ENCODE measurements at regions not wholly inside any gene's neighbourhood (a gene's known extent, or its start where the extent isn't known, plus 50 kb on each side); places are given as distances from the start of the nearest gene placed in this dataset.

DNA sequence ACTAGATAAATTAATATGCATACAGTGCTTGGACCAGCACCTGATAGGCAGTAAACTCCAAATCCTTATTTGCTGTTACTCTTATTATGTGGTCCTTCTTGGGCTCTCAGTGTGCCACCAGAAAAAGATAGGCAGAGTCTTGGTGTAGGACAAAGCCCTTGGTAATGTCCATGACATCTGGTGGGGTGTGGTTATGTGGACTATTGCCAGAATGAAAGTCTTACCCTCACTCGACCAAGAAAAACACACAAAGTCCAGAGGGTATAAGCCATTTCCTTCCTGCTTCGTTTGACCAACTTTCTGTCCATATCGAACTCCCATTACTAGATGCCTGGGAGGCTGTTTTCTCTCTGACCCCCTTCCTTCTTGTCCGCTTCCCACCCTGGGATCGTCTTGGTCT lies 140.9 kb downstream of the UTP18 start:
- Histone ChIP-seq H3K4me3 (ENCODE audit: low read depth, low read length) (no peak overlapping the region), H3K36me3 (ENCODE audit: control insufficient read depth, insufficient read depth, low read length) (no peaks in the 10 kb centered on the region), H3K27me3 (ENCODE audit: control insufficient read depth, insufficient read depth, low read length) (no peaks in the 10 kb centered on the region)
- no peak for DNase-seq (ENCODE audit: low read depth)
- no peak for TF ChIP-seq CTCF (IDR thresholded peaks at IDR 0.05; ENCODE audit: insufficient read depth, low read length, poor library complexity, severe bottlenecking)

DNA sequence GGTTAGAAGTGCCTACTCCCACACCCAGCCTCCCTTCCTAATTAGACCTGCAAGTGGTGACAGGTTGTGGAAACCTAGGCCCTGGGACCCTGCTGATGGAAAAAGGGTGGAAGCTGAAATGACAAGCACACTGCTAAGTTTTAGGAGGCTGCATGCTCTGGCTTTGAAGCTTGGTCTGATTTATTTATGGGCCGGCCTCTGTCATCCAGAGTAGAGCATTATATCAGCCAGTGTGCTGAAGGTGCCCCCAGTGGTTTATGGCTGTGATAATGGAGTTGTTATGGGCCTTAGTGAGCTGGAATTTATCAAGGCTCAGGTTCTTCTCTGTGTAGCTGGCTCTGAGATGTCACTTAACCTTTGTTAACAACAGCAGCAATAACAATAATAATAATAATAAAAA lies 142.6 kb downstream of the UTP18 start:
- Histone ChIP-seq H3K36me3 (ENCODE audit: control insufficient read depth, insufficient read depth, low read length) (no peaks in the 10 kb centered on the region), H3K4me3 (ENCODE audit: low read depth, low read length) (no peak overlapping the region), H3K27me3 (ENCODE audit: control insufficient read depth, insufficient read depth, low read length) (no peaks in the 10 kb centered on the region)
- DNase-seq (ENCODE audit: low read depth), result no peak
- no peak for TF ChIP-seq CTCF (IDR thresholded peaks at IDR 0.05; ENCODE audit: insufficient read depth, low read length, poor library complexity, severe bottlenecking)

GRCh38 chr17:51407576-51407975 lies 147.2 kb downstream of the UTP18 start:
- Histone ChIP-seq H3K4me3 (ENCODE audit: low read depth, low read length) (no peak overlapping the region), H3K36me3 (ENCODE audit: control insufficient read depth, insufficient read depth, low read length) (no peaks in the 10 kb centered on the region), H3K27me3 (ENCODE audit: control insufficient read depth, insufficient read depth, low read length) (no peaks in the 10 kb centered on the region)
- DNase-seq (ENCODE audit: low read depth), result no peak
- TF ChIP-seq CTCF (IDR thresholded peaks at IDR 0.05; ENCODE audit: insufficient read depth, low read length, poor library complexity, severe bottlenecking), result no peak

DNA sequence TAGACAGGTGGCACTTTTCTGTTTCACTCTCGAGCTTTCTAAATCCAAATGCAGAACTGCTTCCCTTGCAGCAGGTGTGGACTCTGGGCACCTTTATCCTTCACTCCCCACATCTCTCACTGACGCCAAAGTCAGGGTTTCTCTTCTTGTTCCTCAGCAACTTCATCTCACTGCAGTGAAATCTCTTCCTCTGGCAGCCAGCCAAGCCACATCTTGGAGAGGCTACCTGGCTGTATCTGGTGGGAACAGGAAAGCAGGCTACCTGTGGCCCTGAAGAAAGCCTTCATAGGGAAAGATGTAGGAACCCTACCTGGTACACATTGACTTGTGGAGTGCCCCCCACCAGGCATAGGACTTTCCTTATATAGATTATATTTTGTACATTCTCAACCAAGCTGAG lies 159.1 kb downstream of the UTP18 start:
- Histone ChIP-seq H3K4me3 (ENCODE audit: low read depth, low read length) (no peak overlapping the region), H3K27me3 (ENCODE audit: control insufficient read depth, insufficient read depth, low read length) (no peaks in the 10 kb centered on the region), H3K36me3 (ENCODE audit: control insufficient read depth, insufficient read depth, low read length) (no peaks in the 10 kb centered on the region)
- no peak for TF ChIP-seq CTCF (IDR thresholded peaks at IDR 0.05; ENCODE audit: insufficient read depth, low read length, poor library complexity, severe bottlenecking)
- DNase-seq (ENCODE audit: low read depth), result no peak

DNA sequence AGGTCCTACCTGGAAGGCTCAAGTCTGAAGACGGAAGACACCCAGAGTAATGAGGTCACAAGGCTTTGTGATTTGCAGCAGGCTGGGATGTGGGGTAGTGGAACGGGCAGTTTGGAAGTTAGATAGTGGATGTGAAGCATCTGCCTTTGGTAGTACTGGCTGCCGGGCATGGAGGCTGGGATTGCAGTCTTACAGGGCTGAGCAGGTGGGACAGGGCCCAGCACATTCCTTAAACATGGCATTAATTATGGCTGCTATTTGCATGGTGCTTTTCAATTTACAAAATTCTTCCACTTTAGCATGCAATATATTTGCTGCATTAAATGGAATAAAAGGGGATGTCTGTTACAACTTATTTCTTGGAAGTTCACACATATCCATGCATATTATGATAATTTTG lies 161.2 kb downstream of the UTP18 start:
- DNase-seq (ENCODE audit: low read depth), result no peak
- no peak overlapping the region for H3K4me3 ChIP-seq (ENCODE audit: low read depth, low read length)
- H3K27me3 ChIP-seq (ENCODE audit: control insufficient read depth, insufficient read depth, low read length), result no peaks in the 10 kb centered on the region
- H3K36me3 ChIP-seq (ENCODE audit: control insufficient read depth, insufficient read depth, low read length), result no peaks in the 10 kb centered on the region
- TF ChIP-seq CTCF (IDR thresholded peaks at IDR 0.05; ENCODE audit: insufficient read depth, low read length, poor library complexity, severe bottlenecking), result no peak

DNA sequence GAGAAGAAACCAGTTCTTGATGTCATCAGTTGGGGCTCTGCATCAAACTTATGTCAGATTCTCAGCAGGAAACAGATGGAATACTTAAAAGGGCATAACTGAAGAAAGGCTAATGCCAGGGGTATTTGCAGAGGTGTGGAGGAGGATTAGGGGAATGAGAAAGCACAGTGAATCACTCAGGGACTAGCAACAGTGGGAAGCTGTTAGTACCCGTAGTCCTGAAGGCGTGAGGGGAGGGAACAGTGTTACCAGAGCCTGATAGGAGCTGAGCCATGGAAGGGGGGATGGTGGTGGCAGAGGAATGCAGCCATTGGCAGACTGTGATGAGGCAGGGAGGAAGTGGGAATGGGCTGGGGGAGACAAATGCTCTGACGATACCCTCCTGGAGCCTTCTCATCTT lies 162.3 kb downstream of the UTP18 start:
- H3K36me3 ChIP-seq (ENCODE audit: control insufficient read depth, insufficient read depth, low read length), result no peaks in the 10 kb centered on the region
- no peaks in the 10 kb centered on the region for H3K27me3 ChIP-seq (ENCODE audit: control insufficient read depth, insufficient read depth, low read length)
- no peak for DNase-seq (ENCODE audit: low read depth)
- TF ChIP-seq CTCF (IDR thresholded peaks at IDR 0.05; ENCODE audit: insufficient read depth, low read length, poor library complexity, severe bottlenecking), result no peak
- no peak overlapping the region for H3K4me3 ChIP-seq (ENCODE audit: low read depth, low read length)

Measured in kidney epithelial cell (primary cell).